HepG2 (cell line): ENCODE measurements at regions not wholly inside any gene's neighbourhood (a gene's known extent, or its start where the extent isn't known, plus 50 kb on each side); places are given as distances from the start of the nearest gene placed in this dataset.

ENCODE experiments used
- AHR ChIP-seq: IDR thresholded peaks from 2 replicates; pipeline ENCODE4 v1.6.1; 2018; ENCODE audit warnings: missing genetic modification reagents, missing compliant biosample characterization
- BHLHE40 ChIP-seq: IDR thresholded peaks from 2 replicates; pipeline ENCODE4 v1.6.1; 2011; ENCODE audit warnings: low read length, improper control_type of control experiment
- EZH2 ChIP-seq: conservative IDR thresholded peaks from 2 replicates; pipeline ENCODE4 v1.6.1; 2012; ENCODE audit warnings: mild to moderate bottlenecking, low read depth, low read length, moderate library complexity
- FOXA3 ChIP-seq: IDR thresholded peaks from 2 replicates; pipeline ENCODE4 v1.6.1; 2016; ENCODE audit warnings: missing genetic modification reagents, missing compliant biosample characterization
- GATA4 ChIP-seq: sonication (generic); IDR thresholded peaks from 2 replicates; pipeline ENCODE4 v1.6.1; 2016; ENCODE audit warnings: antibody characterized with exemption, low read depth, borderline replicate concordance
- GPN1 ChIP-seq: sonication (generic); formaldehyde crosslinking; IDR thresholded peaks from 2 replicates; pipeline ENCODE4 v1.5.1; 2020; ENCODE audit warnings: missing genetic modification reagents, borderline replicate concordance
- KAT2B ChIP-seq: fragments of 150-350 bp; IDR thresholded peaks from 2 replicates; pipeline ENCODE4 v1.6.1; 2014; ENCODE audit warnings: low read depth, low read length, borderline replicate concordance
- KLF13 ChIP-seq: sonication (generic); formaldehyde crosslinking; IDR thresholded peaks from 2 replicates; pipeline ENCODE4 v1.4.0; 2020; ENCODE audit warnings: mild to moderate bottlenecking, missing genetic modification reagents
- MBNL3 ChIP-seq: fragments of 250-450 bp; sonication (Bioruptor Pico); conservative IDR thresholded peaks from 2 replicates; pipeline ENCODE4 v1.8.0; 2022; ENCODE audit warnings: mild to moderate bottlenecking, inconsistent platforms
- NCOR1 ChIP-seq: fragments of 200-600 bp; sonication (generic); IDR thresholded peaks from 2 replicates; pipeline ENCODE4 v1.7.0; 2017; ENCODE audit warnings: antibody characterized with exemption, low read length, borderline replicate concordance
- U2AF1 ChIP-seq: fragments of 200-400 bp; formaldehyde crosslinking; optimal IDR thresholded peaks from 2 replicates; pipeline ENCODE3; 2017; ENCODE audit warnings: mild to moderate bottlenecking, low read depth, low read length
- ZFP36L2 ChIP-seq: sonication (generic); formaldehyde crosslinking; IDR thresholded peaks from 2 replicates; pipeline ENCODE4 v1.4.0; 2020; ENCODE audit warnings: missing genetic modification reagents
- ZIK1 ChIP-seq: sonication (generic); formaldehyde crosslinking; IDR thresholded peaks from 2 replicates; pipeline ENCODE4 v1.5.0; 2020; ENCODE audit warnings: mild to moderate bottlenecking, low read depth, missing genetic modification reagents, borderline replicate concordance
- ZNF263 ChIP-seq: sonication (generic); formaldehyde crosslinking; IDR thresholded peaks from 2 replicates; pipeline ENCODE4 v1.4.0; 2020; ENCODE audit warnings: missing genetic modification reagents
- ZNF367 ChIP-seq: sonication (generic); formaldehyde crosslinking; IDR thresholded peaks from 2 replicates; pipeline ENCODE4 v1.4.0; 2020; ENCODE audit warnings: missing genetic modification reagents, borderline replicate concordance
- ZNF441 ChIP-seq: sonication (generic); formaldehyde crosslinking; IDR thresholded peaks from 2 replicates; pipeline ENCODE4 v1.7.0; 2021; ENCODE audit warnings: missing genetic modification reagents, borderline replicate concordance
- ZNF451 ChIP-seq: sonication (generic); formaldehyde crosslinking; IDR thresholded peaks from 2 replicates; pipeline ENCODE4 v1.5.0; 2020; ENCODE audit warnings: mild to moderate bottlenecking, missing genetic modification reagents
- ZNF460 ChIP-seq: sonication (generic); formaldehyde crosslinking; IDR thresholded peaks from 2 replicates; pipeline ENCODE4 v1.5.1; 2020; ENCODE audit warnings: missing genetic modification reagents, mild to moderate bottlenecking, borderline replicate concordance
- ZNF616 ChIP-seq: sonication (generic); formaldehyde crosslinking; IDR thresholded peaks from 2 replicates; pipeline ENCODE4 v1.5.0; 2020; ENCODE audit warnings: low read depth, mild to moderate bottlenecking, missing genetic modification reagents
- ZNF703 ChIP-seq: sonication (generic); formaldehyde crosslinking; IDR thresholded peaks from 2 replicates; pipeline ENCODE4 v1.5.1; 2020; ENCODE audit warnings: missing genetic modification reagents, mild to moderate bottlenecking, moderate library complexity, borderline replicate concordance
- ZNF746 ChIP-seq: sonication (generic); formaldehyde crosslinking; IDR thresholded peaks from 2 replicates; pipeline ENCODE4 v1.8.0; 2022; ENCODE audit warnings: mild to moderate bottlenecking, missing genetic modification reagents
- ZNF788 ChIP-seq: sonication (generic); formaldehyde crosslinking; IDR thresholded peaks from 2 replicates; pipeline ENCODE4 v1.5.0; 2020; ENCODE audit warnings: mild to moderate bottlenecking, missing genetic modification reagents, borderline replicate concordance
- TF ChIP-seq, protein P1 (sequence below): sonication (generic); formaldehyde crosslinking; IDR thresholded peaks from 2 replicates; pipeline ENCODE4 v1.9.0; 2022; ENCODE audit warnings: low read depth, missing genetic modification reagents
- TF ChIP-seq, protein P2 (sequence below): sonication (generic); formaldehyde crosslinking; IDR thresholded peaks from 2 replicates; pipeline ENCODE4 v1.5.1; 2020; ENCODE audit warnings: mild to moderate bottlenecking, missing genetic modification reagents, moderate library complexity
- TF ChIP-seq, protein P3 (sequence below): sonication (generic); formaldehyde crosslinking; conservative IDR thresholded peaks from 2 replicates; pipeline ENCODE4 v1.8.0; 2022; ENCODE audit warnings: missing genetic modification reagents
- TF ChIP-seq, protein P4 (sequence below): sonication (generic); formaldehyde crosslinking; IDR thresholded peaks from 2 replicates; pipeline ENCODE4 v1.9.0; 2021; ENCODE audit warnings: missing genetic modification reagents, borderline replicate concordance

DNA sequence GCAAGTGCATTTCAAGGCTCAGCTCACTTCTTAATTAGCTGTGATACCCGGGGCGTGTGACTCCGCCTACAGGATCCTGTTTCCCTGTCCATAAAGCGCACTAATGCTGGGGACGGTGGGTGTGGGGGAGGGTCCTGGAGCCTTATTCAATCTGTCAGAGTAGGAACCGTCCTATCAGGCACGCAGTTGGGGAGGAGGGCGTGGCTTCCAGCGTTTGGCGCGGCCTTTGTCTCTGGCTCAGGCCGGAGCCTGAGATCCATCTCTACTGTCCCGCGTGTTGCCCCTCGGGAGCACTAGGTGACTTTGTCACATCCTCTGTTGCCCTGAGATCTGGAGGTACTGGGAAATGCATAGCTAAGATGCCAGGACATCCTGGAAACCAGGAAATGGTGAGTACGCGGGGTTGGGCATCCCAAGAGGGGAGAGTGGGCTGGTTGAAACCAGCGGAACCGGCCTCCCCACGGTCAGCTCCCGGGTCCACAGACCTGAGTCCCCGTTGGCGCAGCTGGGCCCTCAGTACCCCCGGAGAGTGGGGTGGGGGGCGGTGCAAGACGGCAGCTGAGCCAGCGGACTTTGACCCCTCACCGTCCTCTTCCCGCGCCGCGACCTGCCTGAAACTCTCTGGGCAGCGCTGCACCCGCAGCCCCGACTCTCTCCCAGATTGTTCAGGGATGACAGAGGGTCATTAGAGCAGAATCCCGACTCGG, 104.4 kb upstream of the ZNF92 start (continued):
- TF ChIP-seq, protein P1, sequence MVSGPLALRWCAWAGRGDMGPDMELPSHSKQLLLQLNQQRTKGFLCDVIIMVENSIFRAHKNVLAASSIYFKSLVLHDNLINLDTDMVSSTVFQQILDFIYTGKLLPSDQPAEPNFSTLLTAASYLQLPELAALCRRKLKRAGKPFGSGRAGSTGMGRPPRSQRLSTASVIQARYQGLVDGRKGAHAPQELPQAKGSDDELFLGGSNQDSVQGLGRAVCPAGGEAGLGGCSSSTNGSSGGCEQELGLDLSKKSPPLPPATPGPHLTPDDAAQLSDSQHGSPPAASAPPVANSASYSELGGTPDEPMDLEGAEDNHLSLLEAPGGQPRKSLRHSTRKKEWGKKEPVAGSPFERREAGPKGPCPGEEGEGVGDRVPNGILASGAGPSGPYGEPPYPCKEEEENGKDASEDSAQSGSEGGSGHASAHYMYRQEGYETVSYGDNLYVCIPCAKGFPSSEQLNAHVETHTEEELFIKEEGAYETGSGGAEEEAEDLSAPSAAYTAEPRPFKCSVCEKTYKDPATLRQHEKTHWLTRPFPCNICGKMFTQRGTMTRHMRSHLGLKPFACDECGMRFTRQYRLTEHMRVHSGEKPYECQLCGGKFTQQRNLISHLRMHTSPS (CRISPR knock-in tag): no peak
- TF ChIP-seq, protein P2, sequence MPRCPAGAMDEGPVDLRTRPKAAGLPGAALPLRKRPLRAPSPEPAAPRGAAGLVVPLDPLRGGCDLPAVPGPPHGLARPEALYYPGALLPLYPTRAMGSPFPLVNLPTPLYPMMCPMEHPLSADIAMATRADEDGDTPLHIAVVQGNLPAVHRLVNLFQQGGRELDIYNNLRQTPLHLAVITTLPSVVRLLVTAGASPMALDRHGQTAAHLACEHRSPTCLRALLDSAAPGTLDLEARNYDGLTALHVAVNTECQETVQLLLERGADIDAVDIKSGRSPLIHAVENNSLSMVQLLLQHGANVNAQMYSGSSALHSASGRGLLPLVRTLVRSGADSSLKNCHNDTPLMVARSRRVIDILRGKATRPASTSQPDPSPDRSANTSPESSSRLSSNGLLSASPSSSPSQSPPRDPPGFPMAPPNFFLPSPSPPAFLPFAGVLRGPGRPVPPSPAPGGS (CRISPR knock-in tag): no peak
- TF ChIP-seq KAT2B (no peak), GPN1 (no peak), ZNF703 (CRISPR knock-in tag) (no peak), ZNF460 (CRISPR knock-in tag) (no peak), ZNF263 (peak; percentile 60; the same call in 1 of the 2 replicates), BHLHE40 (no peak), U2AF1 (no peak), ZNF616 (CRISPR knock-in tag) (no peak), ZFP36L2 (CRISPR knock-in tag) (no peak), ZNF367 (CRISPR knock-in tag) (no peak), GATA4 (no peak), AHR (no peak), ZNF746 (CRISPR knock-in tag) (no peak), EZH2 (no peak), ZNF441 (CRISPR knock-in tag) (no peak), NCOR1 (peak; percentile 57; the same call in 1 of the 2 replicates), ZNF788 (CRISPR knock-in tag) (no peak; the same call in 1 of the 2 replicates), MBNL3 (CRISPR knock-in tag) (no peak), KLF13 (CRISPR knock-in tag) (no peak), FOXA3 (no peak), ZNF451 (CRISPR knock-in tag) (no peak), ZIK1 (CRISPR knock-in tag) (no peak)
- TF ChIP-seq, protein P3, sequence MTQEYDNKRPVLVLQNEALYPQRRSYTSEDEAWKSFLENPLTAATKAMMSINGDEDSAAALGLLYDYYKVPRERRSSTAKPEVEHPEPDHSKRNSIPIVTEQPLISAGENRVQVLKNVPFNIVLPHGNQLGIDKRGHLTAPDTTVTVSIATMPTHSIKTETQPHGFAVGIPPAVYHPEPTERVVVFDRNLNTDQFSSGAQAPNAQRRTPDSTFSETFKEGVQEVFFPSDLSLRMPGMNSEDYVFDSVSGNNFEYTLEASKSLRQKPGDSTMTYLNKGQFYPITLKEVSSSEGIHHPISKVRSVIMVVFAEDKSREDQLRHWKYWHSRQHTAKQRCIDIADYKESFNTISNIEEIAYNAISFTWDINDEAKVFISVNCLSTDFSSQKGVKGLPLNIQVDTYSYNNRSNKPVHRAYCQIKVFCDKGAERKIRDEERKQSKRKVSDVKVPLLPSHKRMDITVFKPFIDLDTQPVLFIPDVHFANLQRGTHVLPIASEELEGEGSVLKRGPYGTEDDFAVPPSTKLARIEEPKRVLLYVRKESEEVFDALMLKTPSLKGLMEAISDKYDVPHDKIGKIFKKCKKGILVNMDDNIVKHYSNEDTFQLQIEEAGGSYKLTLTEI (CRISPR knock-in tag): no peak
- TF ChIP-seq, protein P4, sequence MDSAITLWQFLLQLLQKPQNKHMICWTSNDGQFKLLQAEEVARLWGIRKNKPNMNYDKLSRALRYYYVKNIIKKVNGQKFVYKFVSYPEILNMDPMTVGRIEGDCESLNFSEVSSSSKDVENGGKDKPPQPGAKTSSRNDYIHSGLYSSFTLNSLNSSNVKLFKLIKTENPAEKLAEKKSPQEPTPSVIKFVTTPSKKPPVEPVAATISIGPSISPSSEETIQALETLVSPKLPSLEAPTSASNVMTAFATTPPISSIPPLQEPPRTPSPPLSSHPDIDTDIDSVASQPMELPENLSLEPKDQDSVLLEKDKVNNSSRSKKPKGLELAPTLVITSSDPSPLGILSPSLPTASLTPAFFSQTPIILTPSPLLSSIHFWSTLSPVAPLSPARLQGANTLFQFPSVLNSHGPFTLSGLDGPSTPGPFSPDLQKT: no peak
